GM12878 (cell line): ENCODE measurements at regions not wholly inside any gene's neighbourhood (a gene's known extent, or its start where the extent isn't known, plus 50 kb on each side); places are given as distances from the start of the nearest gene placed in this dataset.

ENCODE experiments used
- ATAC-seq: fragments of 200-7000 bp; cut with Tn5 transposase; 3 replicates; pipeline ENCODE4 v1.9.1; 2020; ENCODE audit warnings: mild to moderate bottlenecking, moderate library complexity
- BruUV-seq: library from RNA; stranded (reverse); fragments of 400-500 nt; replicated peaks from 2 replicates; lab custom pipeline; 2021; lab: Mats Ljungman, UMichigan
- CTCF ChIA-PET: fragments of 300-600 bp; sonication (Branson Sonifier 250); formaldehyde crosslinking; extraction: SDS; loops from one replicate; lab custom pipeline; 2021; ENCODE audit warnings: inconsistent platforms; lab: Yijun Ruan, JAX
- POLR2A ChIA-PET: fragments of 350-600 bp; formaldehyde crosslinking; extraction: SDS; loops from one replicate; lab custom pipeline; 2021; ENCODE audit warnings: inconsistent platforms; lab: Charles Lee
- RAD21 ChIA-PET: fragments of 300-600 bp; sonication (Branson Sonifier 250); formaldehyde crosslinking; loops from one replicate; lab custom pipeline; 2023; ENCODE audit warnings: antibody characterized with exemption; ENCODE audit not compliant: unreplicated experiment; lab: Charles Lee
- SMC1A ChIA-PET: fragments of 300-600 bp; sonication (Branson Sonifier 250); formaldehyde crosslinking; loops from one replicate; lab custom pipeline; 2023; ENCODE audit not compliant: unreplicated experiment, uncharacterized antibody; lab: Charles Lee
- DNase-seq: peaks from one replicate; pipeline ENCODE4 v3.0.0-alpha.2; 2011; ENCODE audit warnings: low read depth, low spot score
- FAIRE-seq: peaks from 3 replicates; lab custom pipeline; 2011; peaks lifted over from hg19 to GRCh38; lab: Jason Lieb, UNC
- H2AFZ ChIP-seq: 2 replicates; pipeline ENCODE4 v1.6.0; 2011; ENCODE audit warnings: low read depth, low read length, control low read depth; ENCODE audit not compliant: control insufficient read depth
- H3K27ac ChIP-seq: 2 replicates; pipeline ENCODE4 v1.5.1; 2011; ENCODE audit warnings: control low read depth; ENCODE audit not compliant: control insufficient read depth, insufficient read depth
- H3K27me3 ChIP-seq, 2 experiments: replicated peaks in 1 of 2; 2 replicates each; pipeline versions ENCODE4 v1.6.0 to v1.6.1; 2011; ENCODE audit warnings: low read length in 1 of 2; ENCODE audit not compliant: control insufficient read depth in 2 of 2, insufficient read depth in 2 of 2
- H3K36me3 ChIP-seq, 2 experiments: 2 replicates each; pipeline ENCODE4 v1.5.1; 2011; ENCODE audit warnings: low read length in 1 of 2; ENCODE audit not compliant: control insufficient read depth in 2 of 2, insufficient read depth in 2 of 2
- H3K4me1 ChIP-seq: 2 replicates; pipeline ENCODE4 v1.6.1; 2011; ENCODE audit warnings: mild to moderate bottlenecking, low read length, moderate library complexity, mixed read lengths; ENCODE audit not compliant: control insufficient read depth, insufficient read depth
- H3K4me2 ChIP-seq: 2 replicates; pipeline ENCODE4 v1.6.0; 2011; ENCODE audit warnings: control low read depth; ENCODE audit not compliant: control insufficient read depth, insufficient read depth
- H3K4me3 ChIP-seq: fragments of 200-600 bp; sonication (generic); 2 replicates; pipeline ENCODE4 v1.5.1; 2016
- H3K79me2 ChIP-seq: 2 replicates; pipeline ENCODE4 v1.6.0; 2011; ENCODE audit warnings: low read length; ENCODE audit not compliant: control insufficient read depth, insufficient read depth
- H3K9ac ChIP-seq: 2 replicates; pipeline ENCODE4 v1.8.0; 2011; ENCODE audit warnings: low read length, control low read depth, mixed read lengths; ENCODE audit not compliant: control insufficient read depth, insufficient read depth
- H3K9me3 ChIP-seq: replicated peaks from 3 replicates; pipeline ENCODE4 v1.5.1; 2011; ENCODE audit warnings: mild to moderate bottlenecking, low read length; ENCODE audit not compliant: control insufficient read depth, insufficient read depth
- H4K20me1 ChIP-seq: 2 replicates; pipeline ENCODE4 v1.6.0; 2011; ENCODE audit not compliant: control insufficient read depth, insufficient read depth
- BACH1 ChIP-seq: fragments of 450-650 bp; IDR thresholded peaks from 2 replicates; pipeline ENCODE4 v1.6.1; 2017; ENCODE audit warnings: mild to moderate bottlenecking, borderline replicate concordance
- CREM ChIP-seq: IDR thresholded peaks from 2 replicates; pipeline ENCODE4 v1.6.1; 2014; ENCODE audit warnings: antibody characterized with exemption, low read depth
- EP300 ChIP-seq, 2 experiments: fragments of 150-350 bp in 1 of 2; IDR thresholded peaks; 2 replicates each; pipeline ENCODE4 v1.6.1; 2011 to 2012; ENCODE audit warnings: low read depth in 2 of 2, low read length in 2 of 2, borderline replicate concordance in 1 of 2, improper control_type of control experiment in 1 of 2, inconsistent platforms in 1 of 2; ENCODE audit not compliant: control insufficient read depth in 1 of 2
- HDAC6 ChIP-seq: fragments of 200-600 bp; sonication (generic); IDR thresholded peaks from one replicate; pipeline ENCODE4 v1.8.0; 2017; ENCODE audit warnings: antibody characterized with exemption; ENCODE audit not compliant: unreplicated experiment
- JUND ChIP-seq: IDR thresholded peaks from 2 replicates; pipeline ENCODE4 v1.6.1; 2012; ENCODE audit warnings: low read depth, mild to moderate bottlenecking, low read length, improper control_type of control experiment, moderate library complexity
- NFYA ChIP-seq: IDR thresholded peaks from 2 replicates; pipeline ENCODE4 v1.6.1; 2011; ENCODE audit warnings: low read depth, mild to moderate bottlenecking, low read length, improper control_type of control experiment, borderline replicate concordance
- NRF1 ChIP-seq: conservative IDR thresholded peaks from 2 replicates; pipeline ENCODE4 v1.6.1; 2011; ENCODE audit warnings: mild to moderate bottlenecking, low read depth, low read length, improper control_type of control experiment
- POLR2AphosphoS5 ChIP-seq: IDR thresholded peaks from 2 replicates; pipeline ENCODE4 v1.6.1; 2011; ENCODE audit warnings: mild to moderate bottlenecking, low read length, inconsistent platforms
- PRDM15 ChIP-seq: fragments of 450-650 bp; formaldehyde crosslinking; IDR thresholded peaks from 2 replicates; pipeline ENCODE4 v1.4.0; 2020; ENCODE audit warnings: mild to moderate bottlenecking, moderate library complexity
- SIN3A ChIP-seq: IDR thresholded peaks from 2 replicates; pipeline ENCODE4 v1.6.1; 2012; ENCODE audit warnings: low read depth, low read length, improper control_type of control experiment
- SIX5 ChIP-seq: IDR thresholded peaks from 2 replicates; pipeline ENCODE4 v1.6.1; 2011; ENCODE audit warnings: mild to moderate bottlenecking, low read depth, low read length, moderate library complexity; ENCODE audit not compliant: severe bottlenecking
- STAT1 ChIP-seq: fragments of 450-650 bp; conservative IDR thresholded peaks from 2 replicates; pipeline ENCODE4 v1.6.1; 2014; ENCODE audit warnings: antibody characterized with exemption, mild to moderate bottlenecking
- SUPT20H ChIP-seq: IDR thresholded peaks from 2 replicates; pipeline ENCODE4 v1.6.1; 2011; ENCODE audit warnings: low read depth, mild to moderate bottlenecking, low read length, moderate library complexity, borderline replicate concordance; ENCODE audit not compliant: control insufficient read depth
- TAF1 ChIP-seq: IDR thresholded peaks from 2 replicates; pipeline ENCODE4 v1.6.1; 2011; ENCODE audit warnings: mild to moderate bottlenecking, low read depth, low read length, borderline replicate concordance
- USF2 ChIP-seq: IDR thresholded peaks from 2 replicates; pipeline ENCODE4 v1.6.1; 2011; ENCODE audit warnings: low read depth, low read length, improper control_type of control experiment, borderline replicate concordance
- ZBTB33 ChIP-seq: fragments of 450-650 bp; IDR thresholded peaks from 2 replicates; pipeline ENCODE4 v1.6.1; 2017; ENCODE audit warnings: mild to moderate bottlenecking
- ZNF384 ChIP-seq: IDR thresholded peaks from 2 replicates; pipeline ENCODE4 v1.6.1; 2012; ENCODE audit warnings: low read depth, mild to moderate bottlenecking, low read length, improper control_type of control experiment, borderline replicate concordance
- ZZZ3 ChIP-seq: IDR thresholded peaks from 2 replicates; pipeline ENCODE4 v1.6.1; 2011; ENCODE audit warnings: low read depth; ENCODE audit not compliant: control insufficient read depth, insufficient read length
- WGBS: methylation state at CpG from one replicate; pipeline ENCODE4 v1.1.6; 2016; ENCODE audit warnings: low lambda C conversion rate; ENCODE audit not compliant: insufficient replicate concordance, insufficient coverage; ENCODE audit errors: missing lambda C conversion rate; 5-methylcytosine and 5-hydroxymethylcytosine counted together
- in situ Hi-C: fragments of 300-500 bp; cut with MboI; formaldehyde crosslinking; loops from 9 replicates; pipeline ENCODE4 v1.14.3; 2018; ENCODE audit warnings: mixed read lengths
- intact Hi-C: fragments of 100-400 bp; cut with micrococcal nuclease; formaldehyde crosslinking; loops from one replicate; pipeline ENCODE4 v1.14.2; 2022; ENCODE audit not compliant: unreplicated experiment

GRCh38 chr11:104625246-104625645 lies 273.0 kb downstream of the CASP12 start:
- POLR2A ChIA-PET: no interaction called here
- FAIRE-seq: no peak
- Histone ChIP-seq H3K79me2 (no peaks in the 10 kb centered on the region), H3K27ac (no peak overlapping the region), H3K9me3 (no peaks in the 10 kb centered on the region), H2AFZ (no peak overlapping the region), H3K27me3 (no peaks in the 10 kb centered on the region), H3K36me3 (no peaks in the 10 kb centered on the region), H3K9ac (no peak overlapping the region), H3K4me3 (no peak overlapping the region), H3K4me1 (no peaks in the 10 kb centered on the region), H3K4me2 (no peak overlapping the region), H4K20me1 (no peaks in the 10 kb centered on the region)
- no peak for ATAC-seq
- DNase-seq: no peak
- CTCF ChIA-PET: no interaction called here
- RAD21 ChIA-PET: no interaction called here
- BruUV-seq: no TSS peak
- in situ Hi-C loops: no loop called here
- SMC1A ChIA-PET: interaction anchor here (1.0 to 1.8 kb wide), 2 partner anchors 12 to 16 kb away, joined by 3 to 4 read pairs; no protein-coding TSS in a partner anchor
- intact Hi-C loops: no loop called here
- 4% methylated on average over 2 of the region's 2 CpGs for WGBS
- TF ChIP-seq SIN3A: no peak
- no peak for TF ChIP-seq EP300 (IDR thresholded peaks at IDR 0.05; ENCODE audit: borderline replicate concordance in 1 of 2, control insufficient read depth in 1 of 2, low read depth in 2 of 2, low read length in 2 of 2)
- TF ChIP-seq POLR2AphosphoS5: no peak
- no peak for TF ChIP-seq PRDM15 (CRISPR knock-in tag)
- no peak for TF ChIP-seq ZZZ3
- TF ChIP-seq HDAC6: no peak
- no peak for TF ChIP-seq ZBTB33
- TF ChIP-seq TAF1: no peak
- no peak for TF ChIP-seq JUND
- no peak for TF ChIP-seq SUPT20H
- no peak for TF ChIP-seq USF2
- no peak for TF ChIP-seq CREM
- no peak for TF ChIP-seq SIX5
- TF ChIP-seq NRF1: no peak
- no peak for TF ChIP-seq STAT1
- TF ChIP-seq NFYA: no peak
- no peak for TF ChIP-seq BACH1
- TF ChIP-seq ZNF384: no peak
